Esophagus squamous epithelium (tissue), 4 donors: ENCODE measurements at regions not wholly inside any gene's neighbourhood (a gene's known extent, or its start where the extent isn't known, plus 50 kb on each side); places are given as distances from the start of the nearest gene placed in this dataset.

Experiments
- CTCF ChIP-seq, 6 experiments: fragments of 450-650 bp in 4 of 6; fragments of 200-600 bp in 2 of 6; sonication (generic) in 2 of 6; IDR thresholded peaks; one replicate each; pipeline ENCODE4 v1.5.1; 2016 to 2019; ENCODE audit warnings: antibody characterized with exemption in 6 of 6, mild to moderate bottlenecking in 4 of 6, moderate library complexity in 4 of 6
- POLR2A ChIP-seq, 4 donors: fragments of 450-650 bp; IDR thresholded peaks; one replicate each; pipeline ENCODE4 v1.6.1; 2017; ENCODE audit warnings: antibody characterized with exemption in 4 of 4, mild to moderate bottlenecking in 4 of 4, moderate library complexity in 3 of 4

GRCh38 chr15:26001201-26001600 lies 138.1 kb upstream of the ATP10A start:
- TF ChIP-seq CTCF (IDR thresholded peaks at IDR 0.05) (no peak), POLR2A (IDR thresholded peaks at IDR 0.05) (no peak)
